GM21786 (cell line): ENCODE measurements at regions not wholly inside any gene's neighbourhood (a gene's known extent, or its start where the extent isn't known, plus 50 kb on each side); places are given as distances from the start of the nearest gene placed in this dataset.

ENCODE experiments used
- ATAC-seq: cut with Tn5 transposase; IDR thresholded peaks from one replicate; pipeline ENCODE4 v1.9.1; 2021; ENCODE audit not compliant: unreplicated experiment

GRCh38 chr1:87806379-87807094, 477.9 kb downstream of the LMO4 start:
- ATAC-seq = no peak

DNA sequence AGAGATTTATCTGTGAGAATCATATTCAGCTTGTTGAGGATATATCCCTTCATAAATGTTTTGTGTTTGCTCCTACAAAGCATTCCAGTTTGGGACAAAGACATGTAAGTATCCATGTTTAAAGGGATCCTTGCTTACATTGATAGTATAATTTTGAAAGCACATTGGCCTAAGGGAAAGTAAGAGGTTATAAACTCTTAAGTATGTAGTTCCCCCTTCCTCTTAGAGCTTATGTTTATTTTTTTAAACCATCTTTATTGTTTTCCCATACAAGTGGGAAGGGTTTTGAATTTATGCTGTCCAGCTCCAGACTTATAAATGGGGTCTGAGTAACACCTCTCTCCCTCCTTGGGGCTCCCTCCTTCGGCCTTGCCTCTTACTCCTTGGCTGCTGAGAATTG, 481.5 kb downstream of the LMO4 start:
- no peak for ATAC-seq

DNA sequence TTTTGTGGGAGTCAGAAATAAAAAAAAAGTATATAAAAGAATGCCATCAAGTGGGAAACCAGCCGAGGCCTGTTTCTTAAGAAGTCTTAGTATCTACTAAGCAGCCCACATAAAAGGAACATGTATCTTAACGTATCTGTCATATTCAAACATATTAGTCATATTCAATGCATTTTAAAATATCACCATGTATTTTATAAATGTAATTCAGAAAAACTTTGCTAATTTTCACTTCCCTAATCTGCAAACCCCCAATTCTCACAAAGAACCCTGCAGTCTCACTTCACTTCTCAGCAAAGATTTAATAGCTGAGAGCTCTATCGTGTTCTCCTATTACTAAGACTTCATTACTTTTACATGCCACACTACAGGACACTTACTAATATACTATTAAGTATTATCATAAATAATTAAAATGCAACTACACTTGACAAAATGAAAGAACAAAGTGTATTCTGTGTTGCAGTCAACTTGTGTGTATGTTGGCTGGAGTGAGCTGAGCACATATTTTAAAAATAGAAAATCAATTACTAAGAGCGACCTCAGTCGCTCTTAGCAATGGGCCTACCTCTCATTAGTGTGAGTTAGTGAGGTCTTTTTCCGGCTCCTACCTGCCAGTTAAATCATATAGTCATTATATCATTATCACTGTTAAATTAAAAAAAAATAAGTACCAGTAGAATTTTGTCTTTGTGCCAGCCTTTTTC, 484.3 kb downstream of the LMO4 start:
- peak; percentile 73 for ATAC-seq

- ATAC-seq = no peak
Measured at GRCh38 chr1:87814573-87814972, 485.9 kb downstream of the LMO4 start.

DNA sequence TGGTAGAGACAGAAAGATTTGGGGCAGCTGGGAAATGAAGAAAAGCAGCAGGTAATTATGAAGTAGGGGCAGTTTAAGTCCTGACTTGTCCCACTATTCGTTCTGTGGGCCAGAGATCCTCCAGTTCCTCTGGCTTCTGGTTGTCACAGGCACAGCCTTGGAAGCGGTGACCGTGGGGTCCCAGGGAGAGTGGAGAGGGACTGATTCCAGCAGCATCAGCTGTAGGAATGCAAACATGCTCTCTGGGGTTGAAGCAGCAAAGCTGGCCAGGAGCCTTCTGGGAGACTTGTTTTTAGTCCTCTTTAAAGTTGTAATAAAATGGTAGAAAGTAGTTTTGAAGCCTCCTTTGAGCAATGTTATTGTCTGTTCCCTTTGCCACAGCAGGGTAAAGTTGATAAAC, 488.0 kb downstream of the LMO4 start:
- no peak for ATAC-seq

GRCh38 chr1:87820668-87821334, 492.1 kb downstream of the LMO4 start:
- no peak for ATAC-seq

DNA sequence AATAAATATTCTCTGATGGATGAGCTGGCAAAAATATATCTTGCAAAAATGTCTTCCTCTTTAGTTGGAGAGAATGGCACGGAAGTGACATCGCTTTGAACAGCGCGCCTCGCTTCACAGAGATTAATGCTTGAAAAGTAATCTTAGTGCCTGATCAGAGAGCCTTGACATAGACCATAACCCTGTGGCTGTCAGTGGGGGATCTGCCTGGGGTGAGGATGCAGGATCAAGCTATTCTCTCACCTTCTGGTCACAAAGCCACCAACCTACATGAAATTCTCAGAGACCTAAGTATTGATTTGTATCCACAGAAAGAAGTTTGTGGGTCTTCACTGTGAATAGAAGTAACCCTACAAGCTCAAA, 492.6 kb downstream of the LMO4 start:
- no peak for ATAC-seq

DNA sequence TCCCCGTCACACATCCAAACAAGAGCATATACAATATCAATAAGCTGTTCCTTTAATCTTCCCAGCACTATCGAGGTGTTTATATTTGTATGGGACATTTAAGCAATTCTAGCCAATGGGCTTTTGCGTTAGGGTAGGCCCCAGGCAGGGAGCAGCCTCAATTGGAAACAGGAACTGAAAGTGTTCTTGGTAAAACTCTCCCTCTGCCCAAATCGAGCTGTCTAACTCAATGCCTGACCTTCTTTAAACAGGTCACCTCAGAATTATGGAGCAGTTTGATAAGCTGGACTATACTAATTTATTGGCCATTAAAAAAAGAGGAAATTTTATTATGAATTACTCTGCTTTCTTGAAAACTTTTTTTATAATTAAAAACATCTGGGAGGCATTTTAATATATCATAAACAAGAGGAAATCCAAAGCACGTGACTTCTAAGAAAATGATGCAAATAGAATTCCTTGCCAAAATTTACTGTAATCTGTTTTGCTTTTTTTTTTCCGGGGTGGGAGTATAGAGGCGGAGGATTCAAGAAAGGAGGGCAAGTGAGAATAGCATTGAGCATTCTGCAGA, 498.1 kb downstream of the LMO4 start:
- peak; percentile 96 for ATAC-seq

DNA sequence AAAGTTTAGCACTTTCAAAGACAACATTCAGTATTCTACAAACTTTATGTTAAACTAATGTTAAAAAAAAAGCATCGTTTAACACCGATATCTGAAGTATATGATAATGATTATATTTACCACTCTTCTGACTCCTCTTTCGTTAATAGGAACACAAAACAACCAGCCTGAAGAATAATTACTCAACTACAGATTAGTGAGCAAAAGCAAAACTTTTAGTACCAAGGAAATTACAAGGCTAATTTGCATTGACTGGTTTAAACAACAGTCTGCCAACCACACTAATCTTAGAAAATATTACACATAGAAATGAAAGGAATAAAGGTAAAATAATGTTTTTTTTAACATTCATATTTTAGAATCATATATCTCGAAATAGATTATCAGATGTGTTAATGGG, 500.7 kb downstream of the LMO4 start:
- no peak for ATAC-seq

GRCh38 chr1:87830432-87830978, 501.8 kb downstream of the LMO4 start:
- no peak for ATAC-seq

- no peak for ATAC-seq
Measured at GRCh38 chr1:87833166-87833565, 504.5 kb downstream of the LMO4 start.

GRCh38 chr1:87834151-87834550, 505.5 kb downstream of the LMO4 start:
- no peak for ATAC-seq

- no peak for ATAC-seq
Measured at GRCh38 chr1:87834941-87835340, 506.3 kb downstream of the LMO4 start.

DNA sequence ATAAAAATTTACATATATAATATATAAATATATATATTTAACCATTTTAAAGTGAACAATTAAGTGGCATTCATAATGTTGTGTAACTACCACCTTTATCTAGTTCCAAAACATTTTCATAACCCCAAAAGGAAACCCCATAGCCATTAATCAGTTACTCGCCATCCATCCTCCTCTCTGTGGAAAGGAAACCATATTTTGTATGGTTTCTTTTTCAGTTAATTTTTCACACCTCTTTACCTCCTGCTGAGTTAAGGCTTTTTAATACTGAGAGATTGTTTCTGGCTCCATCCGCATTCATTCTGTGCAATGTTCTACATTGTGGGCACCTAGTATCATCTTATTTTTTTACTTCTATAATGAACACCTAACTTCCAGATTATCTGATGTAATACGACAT, 512.1 kb downstream of the LMO4 start:
- peak; percentile 94 for ATAC-seq

GRCh38 chr1:87841332-87841731, 512.7 kb downstream of the LMO4 start:
- no peak for ATAC-seq

- no peak for ATAC-seq
Measured at GRCh38 chr1:87842156-87842555, 513.5 kb downstream of the LMO4 start.

GRCh38 chr1:87844251-87844650, 515.6 kb downstream of the LMO4 start:
- ATAC-seq = no peak

DNA sequence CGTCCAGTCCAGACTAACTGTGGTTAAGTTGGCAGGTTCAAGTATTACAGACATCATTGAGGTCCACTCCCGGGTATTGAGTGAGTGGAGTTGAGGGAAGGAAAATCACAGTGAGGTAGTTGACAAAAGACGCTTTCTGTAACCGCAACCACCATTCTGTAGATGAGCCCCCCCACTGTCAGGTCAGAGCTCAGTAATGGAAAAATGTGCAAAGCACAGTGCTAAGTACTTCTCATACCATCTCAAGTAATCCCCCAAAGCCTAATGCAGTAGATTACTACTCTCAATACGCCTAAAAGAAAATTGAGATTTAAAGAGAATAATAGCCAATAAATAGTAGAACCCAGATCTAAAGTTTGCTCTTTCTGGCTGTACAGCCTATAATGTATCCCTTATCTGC, 522.8 kb downstream of the LMO4 start:
- ATAC-seq = no peak

- ATAC-seq = no peak
Measured at GRCh38 chr1:87852410-87853161, 523.9 kb downstream of the LMO4 start.

- ATAC-seq = no peak
Measured at GRCh38 chr1:87853576-87854351, 525.1 kb downstream of the LMO4 start.
